Omental fat pad (tissue), 3 donors: ENCODE measurements at regions not wholly inside any gene's neighbourhood (a gene's known extent, or its start where the extent isn't known, plus 50 kb on each side); places are given as distances from the start of the nearest gene placed in this dataset.

Source experiments
- ATAC-seq: fragments of 150-250 bp; one replicate; pipeline ENCODE4 v1.9.1; 2016; ENCODE audit warnings: mild to moderate bottlenecking, moderate library complexity; ENCODE audit not compliant: low FRiP score
- DNase-seq: peaks from one replicate; pipeline ENCODE4 v3.0.0-alpha.2; 2019; ENCODE audit warnings: low spot score
- TF ChIP-seq, protein P1 (sequence below), 3 donors: fragments of 450-650 bp; IDR thresholded peaks; one replicate each; pipeline ENCODE4 v1.5.1; 2016 to 2017; ENCODE audit warnings: antibody characterized with exemption in 3 of 3, mild to moderate bottlenecking in 3 of 3, moderate library complexity in 2 of 3

DNA sequence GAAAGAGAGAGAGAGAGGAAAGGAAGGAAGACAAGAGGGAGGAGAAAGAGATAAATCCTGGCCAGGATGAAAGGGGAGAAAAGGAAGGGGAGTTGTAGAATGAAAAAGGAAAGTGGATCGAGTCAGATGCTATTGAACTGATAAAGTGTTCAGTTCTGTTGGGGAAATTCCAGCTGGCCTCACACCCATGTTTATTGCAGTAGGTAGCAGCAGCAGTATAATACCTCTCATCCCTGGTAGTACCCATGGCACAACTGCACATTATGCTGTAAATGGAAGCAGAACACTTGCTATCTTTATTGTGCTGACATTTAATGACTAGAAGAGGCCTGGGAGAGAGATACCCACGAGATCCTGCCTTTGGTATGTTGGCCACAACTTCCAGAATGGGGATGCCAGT, 178.1 kb downstream of the EVX1 start:
- ATAC-seq (no peak), DNase-seq (no peak)
- TF ChIP-seq, protein P1, sequence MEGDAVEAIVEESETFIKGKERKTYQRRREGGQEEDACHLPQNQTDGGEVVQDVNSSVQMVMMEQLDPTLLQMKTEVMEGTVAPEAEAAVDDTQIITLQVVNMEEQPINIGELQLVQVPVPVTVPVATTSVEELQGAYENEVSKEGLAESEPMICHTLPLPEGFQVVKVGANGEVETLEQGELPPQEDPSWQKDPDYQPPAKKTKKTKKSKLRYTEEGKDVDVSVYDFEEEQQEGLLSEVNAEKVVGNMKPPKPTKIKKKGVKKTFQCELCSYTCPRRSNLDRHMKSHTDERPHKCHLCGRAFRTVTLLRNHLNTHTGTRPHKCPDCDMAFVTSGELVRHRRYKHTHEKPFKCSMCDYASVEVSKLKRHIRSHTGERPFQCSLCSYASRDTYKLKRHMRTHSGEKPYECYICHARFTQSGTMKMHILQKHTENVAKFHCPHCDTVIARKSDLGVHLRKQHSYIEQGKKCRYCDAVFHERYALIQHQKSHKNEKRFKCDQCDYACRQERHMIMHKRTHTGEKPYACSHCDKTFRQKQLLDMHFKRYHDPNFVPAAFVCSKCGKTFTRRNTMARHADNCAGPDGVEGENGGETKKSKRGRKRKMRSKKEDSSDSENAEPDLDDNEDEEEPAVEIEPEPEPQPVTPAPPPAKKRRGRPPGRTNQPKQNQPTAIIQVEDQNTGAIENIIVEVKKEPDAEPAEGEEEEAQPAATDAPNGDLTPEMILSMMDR (IDR thresholded peaks at IDR 0.05): no peak

DNA sequence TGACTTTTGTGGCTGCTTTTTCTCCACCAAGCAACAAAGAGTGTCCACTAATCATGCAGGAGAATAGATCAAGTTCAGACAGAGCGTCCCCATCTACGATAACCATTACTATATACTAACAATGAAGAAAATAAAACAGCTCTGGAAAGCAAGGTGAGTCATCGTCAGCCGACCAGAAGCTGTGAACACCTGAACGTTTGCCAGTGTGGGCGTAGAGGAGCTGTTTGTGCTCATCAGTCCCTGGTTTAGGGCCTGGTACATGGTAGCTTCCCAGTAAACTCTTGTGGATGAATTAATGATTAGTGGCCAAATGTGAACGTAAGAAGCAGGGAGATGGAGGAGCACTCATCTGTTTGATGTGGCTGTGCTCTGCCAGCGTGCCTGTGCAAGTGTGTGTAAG, 180.7 kb downstream of the EVX1 start:
- TF ChIP-seq, protein P1 (IDR thresholded peaks at IDR 0.05): no peak
- DNase-seq: no peak
- no peak for ATAC-seq

DNA sequence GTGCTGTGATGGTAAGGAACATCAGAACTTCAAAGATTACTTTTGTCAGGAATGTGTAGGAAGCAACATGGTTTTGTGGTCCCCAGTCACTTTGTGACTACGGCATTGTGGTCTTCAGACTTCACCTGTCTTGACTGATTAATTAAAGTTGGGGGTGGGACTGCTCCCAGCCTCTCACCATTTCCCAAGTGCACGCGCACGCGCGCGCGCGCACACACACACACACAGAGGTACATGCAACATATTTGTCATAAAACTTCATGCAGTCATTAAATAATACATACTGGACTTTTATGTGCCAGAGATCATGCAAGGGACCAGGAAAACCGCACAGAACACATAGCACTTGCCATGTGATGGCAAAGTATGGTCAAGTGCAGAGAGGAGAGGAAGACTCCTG, 181.2 kb downstream of the EVX1 start:
- ATAC-seq: no peak
- TF ChIP-seq, protein P1 (IDR thresholded peaks at IDR 0.05): no peak
- no peak for DNase-seq

DNA sequence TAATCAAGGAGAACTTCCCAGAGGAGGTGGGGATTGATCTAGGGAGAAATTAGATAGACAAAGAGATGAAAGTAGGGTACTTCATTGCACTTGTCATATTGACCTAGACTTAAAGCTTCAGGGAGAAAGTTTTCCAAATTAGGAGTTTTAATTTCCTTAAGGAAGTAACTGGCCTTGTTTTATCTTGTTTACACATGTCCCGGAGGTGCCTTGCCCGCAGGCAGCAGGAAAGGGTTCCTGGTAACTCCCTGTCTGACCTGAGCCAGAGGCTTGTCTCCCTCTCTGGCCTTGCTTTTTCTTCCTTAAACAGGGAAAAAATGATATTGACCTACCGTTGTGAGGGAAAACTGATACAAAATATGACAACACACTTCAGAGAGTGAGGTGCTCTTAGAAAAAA, 181.6 kb downstream of the EVX1 start:
- TF ChIP-seq, protein P1 (IDR thresholded peaks at IDR 0.05): no peak
- DNase-seq (no peak), ATAC-seq (no peak)

DNA sequence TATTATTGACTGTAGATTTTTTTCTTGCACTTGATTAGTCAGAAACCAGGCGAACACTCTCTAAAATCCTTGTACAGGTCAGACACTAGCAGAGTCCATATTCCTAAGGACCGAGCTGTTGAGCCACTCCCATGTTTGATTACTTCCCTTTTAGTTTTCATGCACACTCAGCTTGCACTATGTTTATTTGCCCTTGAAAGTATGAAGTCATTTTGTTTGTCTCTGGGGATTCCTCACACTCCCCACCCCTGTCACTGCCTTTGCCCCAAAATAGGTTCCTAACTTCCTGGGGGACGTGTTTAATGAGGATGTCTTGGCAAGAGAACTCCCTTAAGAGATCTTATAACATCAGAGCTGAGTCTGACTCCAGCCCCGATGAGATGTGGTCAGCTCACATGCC, 182.1 kb downstream of the EVX1 start:
- no peak for DNase-seq
- no peak for ATAC-seq
- TF ChIP-seq, protein P1 (IDR thresholded peaks at IDR 0.05): no peak

DNA sequence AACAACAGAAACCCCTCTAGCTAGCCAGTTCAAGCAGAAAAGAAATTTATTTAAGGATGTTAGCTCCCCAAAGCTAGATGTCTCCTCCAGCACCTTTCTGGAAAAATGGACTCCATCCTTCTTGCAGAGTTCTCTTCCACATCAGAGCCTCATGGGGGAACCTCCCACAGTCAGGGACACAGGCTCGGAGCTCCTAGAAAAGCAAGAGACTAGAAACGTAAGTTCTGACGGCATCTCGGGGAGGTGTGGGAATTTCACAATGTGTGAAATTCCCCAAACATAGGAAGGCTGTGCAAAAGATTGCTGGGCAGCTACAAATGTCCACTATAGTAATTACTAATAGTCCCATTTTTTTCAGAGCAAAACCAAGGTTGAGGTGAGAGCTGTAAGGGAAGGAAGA, 184.8 kb downstream of the EVX1 start:
- TF ChIP-seq, protein P1 (IDR thresholded peaks at IDR 0.05): no peak
- ATAC-seq (no peak), DNase-seq (no peak)

DNA sequence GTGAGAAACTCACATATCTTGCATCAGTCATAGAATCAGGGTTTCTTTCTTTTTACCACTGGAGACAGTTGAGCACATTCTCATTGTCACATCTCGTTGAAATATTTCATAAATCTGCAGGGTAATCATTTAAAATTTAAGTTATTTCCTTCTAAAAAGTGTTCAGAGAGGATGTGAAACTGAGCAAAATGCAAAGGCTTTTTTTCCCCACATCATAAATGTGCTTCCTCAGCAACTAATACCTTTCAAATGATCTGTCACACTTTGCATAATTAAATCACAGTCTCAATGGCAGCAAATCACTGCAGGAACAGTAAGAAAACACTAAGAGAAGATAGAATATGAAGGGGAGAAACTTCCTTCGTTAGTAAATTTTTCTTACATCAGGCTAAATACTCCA, 187.5 kb downstream of the EVX1 start:
- TF ChIP-seq, protein P1 (IDR thresholded peaks at IDR 0.05): no peak
- DNase-seq (no peak), ATAC-seq (no peak)
